ENCODE measurements at regions not wholly inside any gene's neighbourhood (a gene's known extent, or its start where the extent isn't known, plus 50 kb on each side); places are given as distances from the start of the nearest gene placed in this dataset.
A peak's percentile ranks its signal among the peaks of the same experiment; 100 is the strongest.

DNA sequence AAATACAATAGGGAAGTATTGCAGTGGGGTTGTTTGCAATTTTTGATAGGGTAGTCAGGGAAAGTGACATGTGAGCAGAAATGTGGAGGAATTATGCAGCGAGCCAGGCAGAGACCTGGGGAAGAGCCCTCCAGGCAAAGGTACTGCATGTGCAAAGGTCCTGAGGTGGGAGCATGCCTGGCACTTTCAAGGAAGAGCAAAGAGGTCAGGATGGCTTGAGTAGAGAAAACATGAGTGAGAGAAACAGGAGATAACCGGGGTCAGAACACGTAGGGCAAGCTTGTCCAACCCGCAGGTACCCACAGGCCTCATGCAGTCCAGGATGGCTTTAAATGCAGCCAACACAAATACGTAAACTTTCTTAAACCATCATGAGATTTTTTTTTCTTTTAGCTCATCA lies 71.0 kb downstream of the COQ2 start:
- no peak overlapping the region for H3K4me3 ChIP-seq (ENCODE audit: low read length in 2 of 2)
- no peaks in the 10 kb centered on the region for H3K36me3 ChIP-seq (ENCODE audit: control insufficient read depth in 1 of 2, insufficient read depth in 2 of 2, low read length in 1 of 2)
- no peaks in the 10 kb centered on the region for H3K4me1 ChIP-seq (ENCODE audit: control insufficient read depth in 1 of 2, insufficient read depth in 2 of 2, low read length in 2 of 2)
- no peaks in the 10 kb centered on the region for H3K27me3 ChIP-seq (ENCODE audit: control insufficient read depth in 1 of 2, insufficient read depth in 2 of 2, low read length in 1 of 2)
- intact Hi-C loops (cut with DNase I) = no loop called here
- peaks cover 4% of the 10 kb centered on the region for H3K9me3 ChIP-seq (ENCODE audit: control insufficient read depth, low read length)
- DNase-seq = no peak
- H3K27ac ChIP-seq (ENCODE audit: low read depth in 1 of 2, low read length in 2 of 2) = no peak overlapping the region
- WGBS, 2 donors = 91 to 92% methylated on average over 5 of the region's 5 CpGs
- ATAC-seq (ENCODE audit: low FRiP score) = no peak

DNA sequence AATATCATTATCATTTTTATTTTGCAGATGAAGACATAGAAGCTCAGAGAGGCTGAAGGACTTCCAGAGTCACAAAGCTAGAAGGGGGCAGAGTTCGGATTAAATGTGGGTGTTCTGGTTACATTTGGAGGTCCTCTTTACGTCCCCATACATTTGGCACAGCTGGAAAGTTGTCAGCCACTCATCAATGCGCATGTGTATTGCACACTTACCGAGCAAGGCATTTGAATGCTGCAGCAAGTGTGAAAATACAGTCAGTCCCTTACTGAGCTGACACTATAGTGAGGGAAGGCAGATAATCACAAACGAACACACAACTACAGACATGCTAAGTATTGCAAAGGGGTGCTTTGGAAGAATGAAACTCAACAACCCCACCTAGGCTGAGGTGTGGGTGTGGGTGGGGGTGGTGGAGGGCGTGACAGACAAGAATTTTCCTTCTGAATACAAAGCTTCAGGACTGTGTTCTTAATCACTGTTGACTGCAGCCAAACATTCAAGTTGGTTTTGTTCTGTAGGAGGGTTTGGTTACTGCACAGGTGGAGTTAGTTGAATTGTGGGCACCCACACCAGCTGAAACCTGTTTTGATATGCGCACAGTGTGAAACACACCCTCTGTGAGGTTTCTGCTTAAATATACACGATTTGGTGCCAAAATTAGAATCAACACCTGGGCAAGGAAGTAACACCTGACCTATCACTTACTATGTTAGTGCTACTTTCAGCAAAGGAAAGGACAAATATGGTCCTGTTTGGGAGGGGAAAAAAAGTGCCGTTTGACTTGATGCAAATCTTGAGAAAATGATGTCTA lies 72.4 kb downstream of the COQ2 start:
- intact Hi-C loops (cut with DNase I) = no loop called here
- no peak overlapping the region for H3K4me3 ChIP-seq (ENCODE audit: low read length in 2 of 2)
- H3K27me3 ChIP-seq (ENCODE audit: control insufficient read depth in 1 of 2, insufficient read depth in 2 of 2, low read length in 1 of 2) = no peaks in the 10 kb centered on the region
- H3K4me1 ChIP-seq (ENCODE audit: control insufficient read depth in 1 of 2, insufficient read depth in 2 of 2, low read length in 2 of 2) = no peaks in the 10 kb centered on the region
- H3K9me3 ChIP-seq (ENCODE audit: control insufficient read depth, low read length) = peaks cover 4% of the 10 kb centered on the region
- no peak overlapping the region for H3K27ac ChIP-seq (ENCODE audit: low read depth in 1 of 2, low read length in 2 of 2)
- 45 to 49% methylated on average over 9 of the region's 9 CpGs for WGBS, 2 donors
- ATAC-seq (ENCODE audit: low FRiP score) = peak; percentile 26
- no peaks in the 10 kb centered on the region for H3K36me3 ChIP-seq (ENCODE audit: control insufficient read depth in 1 of 2, insufficient read depth in 2 of 2, low read length in 1 of 2)
- no peak for DNase-seq

DNA sequence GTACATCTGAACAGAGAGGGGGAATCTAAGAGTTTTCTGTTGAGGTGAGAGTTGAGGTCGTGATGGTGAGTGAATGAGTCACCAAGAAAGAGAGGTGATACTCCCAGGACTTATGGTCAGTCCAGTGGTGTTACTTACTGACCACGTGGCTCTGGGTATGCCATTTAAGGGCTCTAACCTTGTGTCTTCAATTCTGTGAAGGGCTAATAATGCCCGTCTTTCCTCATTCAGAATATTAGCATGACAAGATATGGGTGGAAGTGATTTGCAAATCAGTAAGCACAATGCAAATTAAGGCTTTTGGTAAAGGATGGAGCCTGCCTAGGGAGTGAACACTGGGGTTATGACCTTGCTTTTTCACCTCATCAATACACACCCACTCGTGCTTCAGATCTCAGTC lies 75.2 kb downstream of the COQ2 start:
- no peak overlapping the region for H3K27ac ChIP-seq (ENCODE audit: low read depth in 1 of 2, low read length in 2 of 2)
- peaks cover 0 to 2% of the 10 kb centered on the region in 2 donors for H3K4me1 ChIP-seq (ENCODE audit: control insufficient read depth in 1 of 2, insufficient read depth in 2 of 2, low read length in 2 of 2)
- no peak overlapping the region for H3K4me3 ChIP-seq (ENCODE audit: low read length in 2 of 2)
- ATAC-seq (ENCODE audit: low FRiP score) (no peak), DNase-seq (no peak)
- H3K27me3 ChIP-seq (ENCODE audit: control insufficient read depth in 1 of 2, insufficient read depth in 2 of 2, low read length in 1 of 2) = no peaks in the 10 kb centered on the region
- intact Hi-C loops (cut with DNase I) = no loop called here
- peaks cover 2% of the 10 kb centered on the region for H3K9me3 ChIP-seq (ENCODE audit: control insufficient read depth, low read length)
- 58 to 65% methylated on average over 4 of the region's 4 CpGs for WGBS, 2 donors
- no peaks in the 10 kb centered on the region for H3K36me3 ChIP-seq (ENCODE audit: control insufficient read depth in 1 of 2, insufficient read depth in 2 of 2, low read length in 1 of 2)

DNA sequence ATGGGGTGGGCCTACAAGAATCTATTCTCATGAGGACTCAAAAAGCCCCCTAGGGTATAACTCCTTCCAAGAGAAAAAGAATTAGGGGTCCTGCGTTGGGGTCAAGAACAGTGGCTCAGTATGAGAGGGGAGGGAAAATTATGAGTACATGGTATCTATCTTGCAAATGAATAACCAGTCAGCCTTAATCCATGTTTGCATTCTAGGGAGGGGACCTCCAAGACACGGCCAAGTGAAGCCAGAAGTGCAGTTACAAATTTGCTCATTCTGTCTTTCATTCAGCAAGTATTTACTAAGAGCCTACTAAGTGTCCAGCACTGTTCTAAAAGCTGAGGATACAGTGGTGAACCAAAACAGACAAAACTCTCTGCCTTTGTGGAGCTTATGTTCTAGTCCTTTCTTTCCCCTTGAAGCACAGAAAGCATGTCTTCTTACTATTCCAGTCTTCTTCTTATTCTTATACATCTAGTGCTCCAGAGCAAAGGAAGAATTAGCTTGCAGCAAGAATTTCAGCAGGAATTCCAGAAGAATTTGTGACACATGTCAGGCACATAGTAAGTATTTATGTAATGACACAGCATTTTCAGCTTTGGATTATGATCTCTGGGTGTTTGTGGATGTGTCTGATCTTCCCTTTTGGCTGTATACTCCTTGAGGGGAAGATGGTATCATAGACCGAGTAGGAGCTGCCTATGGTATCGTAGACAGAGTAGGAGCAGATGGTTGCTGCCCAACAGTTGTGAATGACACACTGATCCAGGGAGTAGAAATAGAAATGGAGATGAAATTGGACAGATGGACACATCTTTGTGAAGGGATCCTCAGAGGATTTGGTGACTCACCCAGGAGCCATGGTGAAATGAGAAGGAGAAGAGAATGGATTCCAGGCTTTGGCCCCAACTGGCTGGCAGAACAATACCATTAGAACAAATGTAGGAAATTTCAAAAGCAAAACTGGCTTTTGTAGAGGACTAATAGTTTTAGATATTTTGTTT lies 75.9 kb downstream of the COQ2 start:
- H3K27ac ChIP-seq (ENCODE audit: low read depth in 1 of 2, low read length in 2 of 2) = no peak overlapping the region
- ATAC-seq (ENCODE audit: low FRiP score) = no peak
- 90 to 94% methylated on average over 4 of the region's 4 CpGs for WGBS, 2 donors
- peaks cover 2% of the 10 kb centered on the region for H3K9me3 ChIP-seq (ENCODE audit: control insufficient read depth, low read length)
- intact Hi-C loops (cut with DNase I) = no loop called here
- H3K36me3 ChIP-seq (ENCODE audit: control insufficient read depth in 1 of 2, insufficient read depth in 2 of 2, low read length in 1 of 2) = no peaks in the 10 kb centered on the region
- H3K4me1 ChIP-seq (ENCODE audit: control insufficient read depth in 1 of 2, insufficient read depth in 2 of 2, low read length in 2 of 2) = peaks cover 0 to 2% of the 10 kb centered on the region in 2 donors
- no peak overlapping the region for H3K4me3 ChIP-seq (ENCODE audit: low read length in 2 of 2)
- H3K27me3 ChIP-seq (ENCODE audit: control insufficient read depth in 1 of 2, insufficient read depth in 2 of 2, low read length in 1 of 2) = no peaks in the 10 kb centered on the region
- DNase-seq = no peak

DNA sequence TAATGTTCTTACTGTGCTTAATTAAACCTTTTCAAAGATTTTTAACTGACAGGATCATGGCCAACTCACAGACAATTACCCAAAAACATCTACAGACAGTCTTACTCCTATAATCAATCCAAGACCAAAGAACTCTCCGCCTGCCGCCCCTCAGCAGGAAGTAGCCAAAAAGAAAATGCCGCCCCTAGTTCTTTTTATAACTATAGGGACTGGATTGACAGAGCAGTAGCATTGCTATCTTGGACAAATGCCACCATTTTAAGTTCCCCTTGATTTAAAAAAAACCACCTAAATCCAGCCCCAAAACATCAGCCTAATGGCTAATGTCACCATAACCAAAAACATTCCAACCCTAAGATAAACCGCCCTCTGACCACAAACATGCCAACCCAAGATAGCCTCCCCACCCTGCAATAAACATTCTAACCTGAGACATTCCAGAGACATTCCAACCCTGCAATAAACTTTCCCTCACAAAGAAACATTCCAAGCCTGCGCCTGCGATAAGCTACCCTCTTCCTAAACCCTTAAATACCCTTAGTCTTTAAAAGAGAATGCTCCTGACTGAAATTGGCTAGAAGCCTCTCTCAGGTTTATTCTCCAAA lies 77.0 kb downstream of the COQ2 start:
- DNase-seq (no peak), ATAC-seq (ENCODE audit: low FRiP score) (no peak)
- peaks cover 0 to 2% of the 10 kb centered on the region in 2 donors for H3K4me1 ChIP-seq (ENCODE audit: control insufficient read depth in 1 of 2, insufficient read depth in 2 of 2, low read length in 2 of 2)
- WGBS, 2 donors = 15 to 23% methylated on average over 6 of the region's 6 CpGs
- intact Hi-C loops (cut with DNase I) = no loop called here
- H3K27me3 ChIP-seq (ENCODE audit: control insufficient read depth in 1 of 2, insufficient read depth in 2 of 2, low read length in 1 of 2) = no peaks in the 10 kb centered on the region
- H3K36me3 ChIP-seq (ENCODE audit: control insufficient read depth in 1 of 2, insufficient read depth in 2 of 2, low read length in 1 of 2) = no peaks in the 10 kb centered on the region
- no peak overlapping the region for H3K4me3 ChIP-seq (ENCODE audit: low read length in 2 of 2)
- no peak overlapping the region for H3K27ac ChIP-seq (ENCODE audit: low read depth in 1 of 2, low read length in 2 of 2)
- H3K9me3 ChIP-seq (ENCODE audit: control insufficient read depth, low read length) = peaks cover 2% of the 10 kb centered on the region

DNA sequence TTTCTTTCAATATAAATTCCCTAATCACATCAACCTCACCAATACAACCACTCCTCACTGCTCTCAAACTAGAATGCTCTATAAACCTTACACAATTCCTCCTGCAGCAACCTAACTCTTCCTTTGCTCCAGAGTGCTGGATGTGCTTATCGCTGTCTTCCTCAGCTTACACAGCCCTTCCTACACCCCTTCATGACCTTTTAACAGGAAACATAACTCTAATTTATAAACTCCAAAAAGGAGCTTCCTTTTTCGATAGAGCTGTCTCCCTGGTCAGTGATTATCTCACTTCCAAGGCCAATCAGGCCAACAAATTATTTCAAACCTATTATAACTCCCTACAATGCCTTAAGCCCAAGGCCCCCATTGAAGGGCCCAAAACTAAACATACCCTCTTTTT lies 78.8 kb downstream of the COQ2 start:
- Histone ChIP-seq H3K36me3 (ENCODE audit: control insufficient read depth in 1 of 2, insufficient read depth in 2 of 2, low read length in 1 of 2) (no peaks in the 10 kb centered on the region), H3K27ac (ENCODE audit: low read depth in 1 of 2, low read length in 2 of 2) (no peak overlapping the region), H3K4me1 (ENCODE audit: control insufficient read depth in 1 of 2, insufficient read depth in 2 of 2, low read length in 2 of 2) (peaks cover 0 to 2% of the 10 kb centered on the region in 2 donors), H3K4me3 (ENCODE audit: low read length in 2 of 2) (no peak overlapping the region), H3K27me3 (ENCODE audit: control insufficient read depth in 1 of 2, insufficient read depth in 2 of 2, low read length in 1 of 2) (no peaks in the 10 kb centered on the region), H3K9me3 (ENCODE audit: control insufficient read depth, low read length) (peaks cover 2% of the 10 kb centered on the region)
- DNase-seq (no peak), ATAC-seq (ENCODE audit: low FRiP score) (no peak)
- intact Hi-C loops (cut with DNase I) = no loop called here
- 40 to 43% methylated on average over 2 of the region's 2 CpGs for WGBS, 2 donors

DNA sequence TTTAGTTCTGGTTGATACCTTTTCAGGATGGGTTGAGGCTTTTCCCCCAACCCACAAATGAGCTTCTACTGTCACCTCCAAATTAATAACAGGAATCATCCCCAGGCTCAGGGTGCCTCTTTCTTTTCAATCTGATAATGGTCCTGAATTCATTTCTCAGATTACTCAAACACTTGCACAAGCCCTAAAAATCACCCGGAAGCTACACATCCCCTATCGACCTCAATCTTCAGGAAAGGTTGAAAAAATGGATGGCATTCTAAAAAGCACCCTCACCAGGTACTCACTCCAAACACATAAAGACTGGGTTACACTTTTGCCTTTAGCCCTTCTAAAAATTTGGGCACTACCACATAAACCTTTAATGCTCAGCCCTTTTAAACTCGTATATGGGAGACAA lies 79.9 kb downstream of the COQ2 start:
- no peak overlapping the region for H3K27ac ChIP-seq (ENCODE audit: low read depth in 1 of 2, low read length in 2 of 2)
- no peaks in the 10 kb centered on the region for H3K27me3 ChIP-seq (ENCODE audit: control insufficient read depth in 1 of 2, insufficient read depth in 2 of 2, low read length in 1 of 2)
- peaks cover 2% of the 10 kb centered on the region for H3K9me3 ChIP-seq (ENCODE audit: control insufficient read depth, low read length)
- intact Hi-C loops (cut with DNase I) = no loop called here
- peaks cover 0 to 2% of the 10 kb centered on the region in 2 donors for H3K4me1 ChIP-seq (ENCODE audit: control insufficient read depth in 1 of 2, insufficient read depth in 2 of 2, low read length in 2 of 2)
- 24 to 26% methylated on average over 3 of the region's 3 CpGs for WGBS, 2 donors
- ATAC-seq (ENCODE audit: low FRiP score) (no peak), DNase-seq (no peak)
- no peaks in the 10 kb centered on the region for H3K36me3 ChIP-seq (ENCODE audit: control insufficient read depth in 1 of 2, insufficient read depth in 2 of 2, low read length in 1 of 2)
- H3K4me3 ChIP-seq (ENCODE audit: low read length in 2 of 2) = no peak overlapping the region

DNA sequence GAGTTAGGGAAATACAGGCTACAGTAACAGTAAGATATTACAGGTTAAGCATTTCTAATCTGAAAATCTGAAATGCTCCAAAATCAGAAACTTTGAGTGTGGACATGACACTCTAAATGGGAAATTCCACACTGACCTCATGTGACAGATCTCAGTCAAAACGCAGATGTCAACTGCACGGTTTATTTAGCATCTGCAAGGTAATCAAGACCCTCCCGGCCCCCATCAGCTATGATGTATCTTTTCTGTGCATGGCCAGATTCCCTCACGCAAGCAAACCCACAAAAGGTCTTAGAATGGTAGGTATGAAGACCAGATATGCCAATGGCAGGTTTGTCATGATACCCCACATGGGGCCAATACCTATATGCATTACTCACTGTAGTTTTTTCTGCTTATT lies 82.8 kb downstream of the COQ2 start:
- no peaks in the 10 kb centered on the region for H3K9me3 ChIP-seq (ENCODE audit: control insufficient read depth, low read length)
- 82 to 83% methylated on average over 4 of the region's 4 CpGs for WGBS, 2 donors
- ATAC-seq (ENCODE audit: low FRiP score) = no peak
- no peaks in the 10 kb centered on the region for H3K36me3 ChIP-seq (ENCODE audit: control insufficient read depth in 1 of 2, insufficient read depth in 2 of 2, low read length in 1 of 2)
- no peaks in the 10 kb centered on the region for H3K27me3 ChIP-seq (ENCODE audit: control insufficient read depth in 1 of 2, insufficient read depth in 2 of 2, low read length in 1 of 2)
- intact Hi-C loops (cut with DNase I) = no loop called here
- H3K27ac ChIP-seq (ENCODE audit: low read depth in 1 of 2, low read length in 2 of 2) = no peak overlapping the region
- DNase-seq = no peak
- H3K4me3 ChIP-seq (ENCODE audit: low read length in 2 of 2) = no peak overlapping the region
- peaks cover 0 to under 1% of the 10 kb centered on the region in 2 donors for H3K4me1 ChIP-seq (ENCODE audit: control insufficient read depth in 1 of 2, insufficient read depth in 2 of 2, low read length in 2 of 2)

All from aorta (tissue), 5 donors.